GM06990 (cell line): ENCODE measurements at regions not wholly inside any gene's neighbourhood (a gene's known extent, or its start where the extent isn't known, plus 50 kb on each side); places are given as distances from the start of the nearest gene placed in this dataset.
A peak's percentile ranks its signal among the peaks of the same experiment; 100 is the strongest.

Source experiments
- DNase-seq: peaks from one replicate; pipeline ENCODE4 v3.0.0-alpha.2; 2011; ENCODE audit not compliant: insufficient read length; ENCODE audit errors: extremely low read depth
- H3K27me3 ChIP-seq: replicated peaks from 2 replicates; pipeline ENCODE4 v1.6.0; 2011; ENCODE audit warnings: low read length; ENCODE audit not compliant: control insufficient read depth, insufficient read depth
- H3K36me3 ChIP-seq: 2 replicates; pipeline ENCODE4 v1.5.1; 2011; ENCODE audit warnings: low read length; ENCODE audit not compliant: control insufficient read depth, insufficient read depth
- H3K4me3 ChIP-seq: replicated peaks from 2 replicates; pipeline ENCODE4 v1.5.1; 2011; ENCODE audit warnings: low read depth, mild to moderate bottlenecking, control low read depth, low read length
- CTCF ChIP-seq: IDR thresholded peaks from 2 replicates; pipeline ENCODE4 v1.5.1; 2011; ENCODE audit warnings: low read length, control low read depth, mild to moderate bottlenecking, inconsistent platforms; ENCODE audit not compliant: insufficient read depth, poor library complexity, severe bottlenecking

- TF ChIP-seq CTCF: no peak
- H3K27me3 ChIP-seq: no peaks in the 10 kb centered on the region
- no peaks in the 10 kb centered on the region for H3K36me3 ChIP-seq
- peak; percentile 25 for DNase-seq
- H3K4me3 ChIP-seq: no peak overlapping the region
Observed at GRCh38 chr10:80702143-80702542, 164.4 kb downstream of the SH2D4B start.

GRCh38 chr10:80705899-80706298, 168.2 kb downstream of the SH2D4B start:
- Histone ChIP-seq H3K27me3 (no peaks in the 10 kb centered on the region; the same call in 1 of the 2 replicates), H3K36me3 (no peaks in the 10 kb centered on the region), H3K4me3 (no peak overlapping the region)
- no peak for DNase-seq
- no peak for TF ChIP-seq CTCF

GRCh38 chr10:80708185-80708584, 170.5 kb downstream of the SH2D4B start:
- no peak overlapping the region for H3K4me3 ChIP-seq
- H3K36me3 ChIP-seq: no peaks in the 10 kb centered on the region
- TF ChIP-seq CTCF: no peak
- no peak for DNase-seq
- no peaks in the 10 kb centered on the region; the same call in 1 of the 2 replicates for H3K27me3 ChIP-seq

- TF ChIP-seq CTCF: no peak
- Histone ChIP-seq H3K36me3 (no peaks in the 10 kb centered on the region), H3K4me3 (no peak overlapping the region), H3K27me3 (no peaks in the 10 kb centered on the region; the same call in 1 of the 2 replicates)
- DNase-seq: no peak
Observed at GRCh38 chr10:80708808-80709207, 171.1 kb downstream of the SH2D4B start.

- TF ChIP-seq CTCF: no peak
- H3K4me3 ChIP-seq: no peak overlapping the region
Observed at GRCh38 chr10:80709866-80710265, 172.2 kb downstream of the SH2D4B start.

GRCh38 chr10:80713398-80713928, 175.8 kb downstream of the SH2D4B start:
- H3K27me3 ChIP-seq: peaks cover 1% of the 10 kb centered on the region

More at GRCh38 chr10:80709866-80710265, 172.2 kb downstream of the SH2D4B start:
- DNase-seq: no peak
- no peaks in the 10 kb centered on the region for H3K36me3 ChIP-seq
- peaks cover 1% of the 10 kb centered on the region; the same call in 1 of the 2 replicates for H3K27me3 ChIP-seq

More at GRCh38 chr10:80713398-80713928, 175.8 kb downstream of the SH2D4B start:
- no peak for TF ChIP-seq CTCF
- Histone ChIP-seq H3K36me3 (no peaks in the 10 kb centered on the region), H3K4me3 (no peak overlapping the region)
- no peak for DNase-seq
